ENCODE measurements at regions not wholly inside any gene's neighbourhood (a gene's known extent, or its start where the extent isn't known, plus 50 kb on each side); places are given as distances from the start of the nearest gene placed in this dataset.
"Not testable (repeated sequence)": the region's sequence is repeated elsewhere in the genome, so short reads cannot be mapped to it uniquely, and the experiment has no call there.

DNA sequence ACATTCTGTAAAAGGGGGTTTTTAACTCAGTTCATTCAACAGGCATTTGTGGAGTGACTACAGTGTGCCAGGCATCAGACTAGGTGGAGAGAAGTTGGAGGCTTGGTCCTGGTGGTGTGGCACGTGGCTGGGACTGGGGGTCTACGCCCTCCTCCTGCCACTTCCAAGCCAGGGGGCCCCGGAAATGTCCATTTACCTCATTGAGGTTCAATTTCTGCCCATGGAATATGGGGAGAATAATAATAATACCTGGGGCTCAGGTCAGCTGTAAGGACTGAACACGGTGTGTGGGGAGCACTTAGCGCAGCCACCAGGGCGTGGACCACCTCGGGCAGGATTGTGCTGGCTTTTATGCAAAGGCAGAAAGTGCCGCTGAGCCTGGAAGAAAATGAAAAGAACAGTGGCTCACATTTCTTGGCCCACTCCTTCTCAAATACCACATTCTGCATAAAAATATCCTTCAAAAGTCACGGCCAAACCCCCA lies 229.4 kb downstream of the ANKRD60 start:
- no peak for DNase-seq

GRCh38 chr20:57998276-57998675 lies 230.2 kb downstream of the ANKRD60 start:
- DNase-seq, result no peak

GRCh38 chr20:57996936-57997890 lies 231.2 kb downstream of the ANKRD60 start:
- no peak for DNase-seq

DNA sequence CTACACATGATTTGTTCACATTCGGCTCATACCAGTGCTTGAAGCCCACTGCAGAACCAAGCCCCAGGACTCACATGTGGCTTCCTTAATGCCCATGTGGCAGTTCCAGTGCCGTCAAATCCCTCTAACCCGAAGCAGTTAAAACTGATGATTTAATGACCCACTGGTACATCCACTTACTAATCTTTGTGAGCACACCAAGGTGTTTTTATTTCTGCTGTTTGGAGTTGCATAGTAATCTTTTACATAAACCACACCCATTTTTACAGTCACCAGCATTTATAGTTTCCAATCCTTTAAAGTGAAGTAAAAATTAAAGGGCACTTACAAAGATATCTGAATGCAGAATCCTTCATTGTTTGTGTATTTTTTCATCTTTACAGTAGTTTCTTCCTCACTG lies 232.0 kb downstream of the ANKRD60 start:
- no peak for DNase-seq

- no peak for DNase-seq
These were observed 233.0 kb downstream of the ANKRD60 start for GRCh38 chr20:57995381-57995977.

GRCh38 chr20:57993716-57994431 lies 234.6 kb downstream of the ANKRD60 start:
- peak in 1 of 14 donors; percentile 78 for DNase-seq

- peak in 1 of 14 donors; percentile 52 for DNase-seq
These were observed 237.1 kb downstream of the ANKRD60 start for GRCh38 chr20:57991211-57991881.

GRCh38 chr20:57990396-57990987 lies 238.0 kb downstream of the ANKRD60 start:
- DNase-seq, result no peak

DNA sequence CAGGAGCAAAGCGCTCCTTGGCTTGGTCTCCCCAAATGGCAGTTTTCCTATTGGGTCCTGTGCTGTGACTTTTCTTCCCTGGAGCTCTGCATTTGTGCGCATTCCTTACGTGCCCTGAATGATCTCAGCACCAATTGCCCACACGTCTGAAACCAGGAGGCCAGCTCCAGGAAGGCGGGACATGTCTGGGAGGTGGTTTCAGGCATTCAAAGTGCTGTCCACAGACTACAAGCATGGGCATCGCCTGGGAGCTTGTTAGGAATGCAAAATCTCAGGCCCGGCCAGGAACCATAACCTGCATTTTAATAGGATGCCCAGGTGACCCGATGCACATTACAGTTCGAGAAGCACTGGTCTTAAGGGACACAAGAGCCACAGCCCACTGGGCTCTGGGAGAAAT lies 239.6 kb downstream of the ANKRD60 start:
- no peak for DNase-seq

- DNase-seq, result no peak
These were observed 240.0 kb downstream of the ANKRD60 start for GRCh38 chr20:57988422-57988821.

DNA sequence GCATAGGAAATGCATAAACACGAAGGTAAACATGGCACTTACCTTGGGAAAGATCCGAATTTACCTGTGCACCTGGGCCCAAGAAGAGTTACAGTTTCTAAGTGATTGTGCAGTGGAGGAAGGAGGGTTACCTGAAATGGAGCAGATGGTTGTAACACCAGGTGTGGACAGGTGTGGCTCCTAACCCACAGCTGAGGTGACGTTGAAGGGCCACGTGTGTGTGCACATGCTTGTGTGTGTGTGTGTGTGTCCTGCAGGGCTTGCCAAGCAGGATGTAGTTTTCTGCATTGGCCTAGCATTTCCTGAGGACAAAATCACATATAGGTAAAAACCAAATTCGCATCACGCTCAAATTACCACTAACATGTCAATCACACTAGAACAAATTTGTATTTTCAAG lies 240.8 kb downstream of the ANKRD60 start:
- DNase-seq, result no peak

- DNase-seq, result no peak
These were observed 241.8 kb downstream of the ANKRD60 start for GRCh38 chr20:57986666-57987065.

GRCh38 chr20:57985278-57985677 lies 243.2 kb downstream of the ANKRD60 start:
- no peak for DNase-seq

DNA sequence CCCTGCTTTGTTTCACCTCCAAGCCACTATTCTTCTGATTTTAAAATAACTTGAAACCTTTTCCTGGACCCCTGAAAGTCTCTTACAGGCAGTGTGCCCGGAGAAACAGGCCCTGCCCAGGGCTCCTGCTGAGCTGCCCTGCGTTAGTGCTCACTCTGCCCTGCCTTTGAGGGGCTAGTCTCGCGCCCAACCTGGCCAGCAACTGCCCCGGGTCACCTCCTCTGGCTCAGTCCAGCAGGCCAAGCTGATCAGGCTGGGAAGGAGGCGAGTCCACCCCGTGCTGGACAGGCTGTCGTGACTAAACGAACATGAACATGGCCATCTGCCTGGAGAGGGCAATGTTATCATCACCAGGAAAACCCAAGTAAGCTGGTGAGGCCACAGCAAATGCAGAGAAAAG lies 245.4 kb downstream of the ANKRD60 start:
- no peak for DNase-seq

DNA sequence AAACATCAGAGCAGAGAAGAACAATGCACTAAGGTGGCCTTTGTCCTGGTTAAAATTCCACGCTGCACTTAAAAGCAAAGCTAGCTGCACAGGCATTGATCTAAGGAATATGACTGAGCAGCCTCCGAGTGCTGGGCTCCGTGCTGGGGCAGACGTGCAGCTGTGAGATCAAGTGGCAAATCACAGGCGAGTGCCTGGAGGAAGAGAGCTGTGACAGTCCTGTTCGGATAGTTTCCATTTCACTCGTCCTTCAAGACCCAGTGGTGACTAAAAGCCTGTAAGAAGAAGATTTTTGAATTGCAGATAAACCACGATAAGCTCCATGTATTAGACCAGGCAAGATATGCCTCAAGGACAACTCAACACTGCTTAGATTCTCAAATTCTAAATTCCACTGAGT lies 247.9 kb downstream of the ANKRD60 start:
- DNase-seq, result no peak

DNA sequence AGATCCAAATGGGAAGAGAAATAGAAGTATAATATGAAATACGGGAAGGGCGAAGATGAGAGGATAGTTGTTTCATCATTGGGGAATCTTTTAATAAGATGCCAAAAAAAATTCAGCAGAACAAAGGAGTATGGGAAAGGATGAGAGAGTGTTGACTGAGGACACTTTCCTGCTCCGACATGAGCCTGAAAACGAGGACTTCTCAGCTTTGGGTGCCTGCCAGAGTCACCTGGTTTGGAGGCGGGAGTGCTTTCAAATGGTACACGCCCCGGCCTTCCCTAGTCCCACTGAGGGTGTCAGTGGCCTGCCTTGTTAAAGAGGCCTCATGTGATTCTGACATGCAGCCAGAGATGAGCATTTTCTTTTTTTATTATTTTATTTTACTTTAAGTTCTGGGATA lies 250.9 kb downstream of the ANKRD60 start:
- DNase-seq, result no peak

DNA sequence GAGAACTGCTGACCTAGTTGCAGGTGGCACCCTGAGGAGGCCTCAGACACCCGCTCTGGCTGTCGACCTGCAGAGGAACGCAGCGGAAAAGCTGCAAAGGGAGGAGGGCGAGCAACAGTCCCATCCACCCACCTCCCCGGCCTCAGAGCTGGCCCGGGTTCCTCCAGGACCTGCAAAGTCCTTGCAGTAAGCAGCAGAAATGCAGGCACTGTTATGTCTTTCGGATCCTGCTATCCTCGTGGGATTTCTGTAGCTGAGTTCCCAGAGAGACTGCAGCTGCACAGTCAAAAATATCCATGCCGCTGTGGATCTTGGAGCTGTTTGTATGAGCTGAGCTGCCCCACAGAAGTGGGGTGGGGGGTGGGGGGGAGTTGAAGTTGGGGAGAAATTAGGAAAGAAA lies 251.3 kb downstream of the ANKRD60 start:
- no peak for DNase-seq

- DNase-seq, result no peak
These were observed 253.6 kb downstream of the ANKRD60 start for GRCh38 chr20:57974863-57975262.

- no peak for DNase-seq
These were observed 254.6 kb downstream of the ANKRD60 start for GRCh38 chr20:57973886-57974285.

DNA sequence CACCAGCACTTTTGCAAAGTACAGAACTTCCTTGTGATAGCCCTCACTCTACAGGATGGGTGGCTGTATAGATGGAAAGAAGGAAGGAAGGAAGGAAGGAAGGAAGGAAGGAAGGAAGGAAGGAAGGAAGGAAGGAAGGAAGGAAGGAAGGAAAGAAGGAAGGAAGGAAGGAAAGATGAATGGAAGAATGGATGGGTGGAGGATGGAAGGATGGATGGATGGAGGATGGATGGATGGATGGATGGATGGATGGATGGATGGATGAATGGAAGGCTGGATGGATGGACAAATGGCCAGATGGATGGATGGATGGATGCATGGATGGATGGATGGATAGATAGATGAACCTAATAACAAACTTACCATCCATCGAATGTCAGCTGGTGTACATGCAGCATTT lies 256.9 kb downstream of the ANKRD60 start:
- not testable (repeated sequence) for DNase-seq

DNA sequence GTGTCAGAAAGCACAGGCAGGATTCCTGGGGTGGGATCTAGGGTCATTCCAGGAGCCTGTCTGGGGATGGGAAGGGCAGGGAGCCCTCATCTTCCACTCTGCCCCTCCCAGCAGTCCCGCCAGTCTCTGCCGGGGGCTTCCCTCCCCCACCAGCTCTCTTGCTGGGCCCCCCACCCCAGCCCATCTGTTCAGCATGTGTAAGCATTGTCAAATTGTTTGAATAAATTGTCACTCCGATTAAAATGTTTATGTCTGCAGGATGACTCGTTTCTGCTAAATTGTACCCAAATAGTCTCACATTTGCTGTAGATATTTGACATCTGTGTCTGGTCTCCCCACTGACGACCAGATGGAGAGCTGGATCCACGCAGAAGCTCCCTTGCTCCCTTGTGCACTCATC lies 257.6 kb downstream of the ANKRD60 start:
- no peak for DNase-seq

DNA sequence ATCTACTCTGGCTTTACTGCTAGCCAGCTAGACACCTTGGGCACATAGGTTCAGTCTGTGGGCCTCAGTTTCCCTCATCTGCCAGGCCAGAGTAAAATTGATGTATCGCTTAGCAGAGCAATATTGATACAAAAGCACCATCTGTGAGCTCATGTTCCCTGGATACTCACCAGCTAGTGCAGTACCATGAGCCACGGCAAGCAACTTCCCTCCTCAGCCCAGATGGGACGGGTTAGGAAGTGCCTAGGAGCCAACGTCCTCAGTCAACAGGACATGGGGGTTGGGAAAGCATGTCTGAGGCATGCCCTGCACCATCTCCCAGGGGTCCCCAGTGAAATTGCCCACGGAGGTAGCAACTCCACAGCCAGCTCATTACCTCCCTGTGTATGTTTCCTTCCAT lies 258.3 kb downstream of the ANKRD60 start:
- DNase-seq, result no peak
